ENCODE measurements at regions not wholly inside any gene's neighbourhood (a gene's known extent, or its start where the extent isn't known, plus 50 kb on each side); places are given as distances from the start of the nearest gene placed in this dataset.

GRCh38 chr3:70863049-70863448 lies 550.6 kb upstream of the MDFIC2 start:
- Histone ChIP-seq H3K9me3 (ENCODE audit: control insufficient read depth in 4 of 4, low read length in 3 of 4) (peaks cover 0 to 5% (median 2%) of the 10 kb centered on the region in 4 donors), H3K27me3 (ENCODE audit: control insufficient read depth in 4 of 4, insufficient read depth in 4 of 4, low read length in 3 of 4) (peaks cover 0 to 4% (median 0%) of the 10 kb centered on the region in 4 donors), H3K4me1 (ENCODE audit: control insufficient read depth in 4 of 4, insufficient read depth in 4 of 4, low read length in 3 of 4) (no peaks in the 10 kb centered on the region), H3K27ac (ENCODE audit: low read depth in 1 of 2, low read length in 2 of 2) (no peak overlapping the region), H3K36me3 (ENCODE audit: control insufficient read depth in 4 of 4, insufficient read depth in 3 of 4, low read depth in 1 of 4, low read length in 3 of 4) (no peaks in the 10 kb centered on the region), H3K4me3 (ENCODE audit: low read depth in 1 of 3, low read length in 3 of 3) (no peak overlapping the region), H3K9ac (ENCODE audit: low read depth in 1 of 2, low read length in 2 of 2) (no peak overlapping the region)
- TF ChIP-seq EGR1 (IDR thresholded peaks at IDR 0.05; ENCODE audit: low read depth in 2 of 2) (no peak), ZBTB33 (IDR thresholded peaks at IDR 0.05) (no peak), HNF4G (IDR thresholded peaks at IDR 0.05) (no peak), HNF4A (conservative IDR thresholded peaks at IDR 0.05) (no peak), FOXA2 (IDR thresholded peaks at IDR 0.05) (no peak), MAX (IDR thresholded peaks at IDR 0.05) (no peak), REST (IDR thresholded peaks at IDR 0.05) (no peak), RXRA (IDR thresholded peaks at IDR 0.05) (no peak), NR2F2 (IDR thresholded peaks at IDR 0.05) (no peak), YY1 (IDR thresholded peaks at IDR 0.05) (no peak), FOXA1 (IDR thresholded peaks at IDR 0.05) (no peak), GABPA (IDR thresholded peaks at IDR 0.05 in 1 of 2, conservative IDR thresholded peaks at IDR 0.05 in 1 of 2) (no peak), CTCF (IDR thresholded peaks at IDR 0.05; ENCODE audit: low read depth, low read length, missing input control) (no peak), JUND (IDR thresholded peaks at IDR 0.05) (no peak), TAF1 (conservative IDR thresholded peaks at IDR 0.05) (no peak), SP1 (IDR thresholded peaks at IDR 0.05) (no peak)
- no peak for DNase-seq (ENCODE audit: low spot score)
- 82% methylated on average over 5 of the region's 5 CpGs for WGBS

GRCh38 chr3:70861855-70862254 lies 549.4 kb upstream of the MDFIC2 start:
- H3K4me1 ChIP-seq (ENCODE audit: control insufficient read depth in 4 of 4, insufficient read depth in 4 of 4, low read length in 3 of 4) = no peaks in the 10 kb centered on the region
- 71% methylated on average over 2 of the region's 2 CpGs for WGBS
- no peak overlapping the region for H3K27ac ChIP-seq (ENCODE audit: low read depth in 1 of 2, low read length in 2 of 2)
- H3K4me3 ChIP-seq (ENCODE audit: low read depth in 1 of 3, low read length in 3 of 3) = no peak overlapping the region
- TF ChIP-seq CTCF (IDR thresholded peaks at IDR 0.05; ENCODE audit: low read depth, low read length, missing input control) (no peak), HNF4G (IDR thresholded peaks at IDR 0.05) (no peak), NR2F2 (IDR thresholded peaks at IDR 0.05) (no peak), YY1 (IDR thresholded peaks at IDR 0.05) (no peak), REST (IDR thresholded peaks at IDR 0.05) (no peak), HNF4A (conservative IDR thresholded peaks at IDR 0.05) (no peak), RXRA (IDR thresholded peaks at IDR 0.05) (no peak), SP1 (IDR thresholded peaks at IDR 0.05) (no peak), TAF1 (conservative IDR thresholded peaks at IDR 0.05) (no peak)
- peaks cover 0 to 5% (median 1%) of the 10 kb centered on the region in 4 donors for H3K9me3 ChIP-seq (ENCODE audit: control insufficient read depth in 4 of 4, low read length in 3 of 4)
- no peak overlapping the region for H3K9ac ChIP-seq (ENCODE audit: low read depth in 1 of 2, low read length in 2 of 2)
- no peaks in the 10 kb centered on the region for H3K36me3 ChIP-seq (ENCODE audit: control insufficient read depth in 4 of 4, insufficient read depth in 3 of 4, low read depth in 1 of 4, low read length in 3 of 4)
- DNase-seq (ENCODE audit: low spot score) = no peak
- H3K27me3 ChIP-seq (ENCODE audit: control insufficient read depth in 4 of 4, insufficient read depth in 4 of 4, low read length in 3 of 4) = peaks cover 0 to 4% (median 0%) of the 10 kb centered on the region in 4 donors

Data from liver (tissue), 8 donors.